ENCODE measurements at regions not wholly inside any gene's neighbourhood (a gene's known extent, or its start where the extent isn't known, plus 50 kb on each side); places are given as distances from the start of the nearest gene placed in this dataset.
"Not testable (repeated sequence)": the region's sequence is repeated elsewhere in the genome, so short reads cannot be mapped to it uniquely, and the experiment has no call there.

DNA sequence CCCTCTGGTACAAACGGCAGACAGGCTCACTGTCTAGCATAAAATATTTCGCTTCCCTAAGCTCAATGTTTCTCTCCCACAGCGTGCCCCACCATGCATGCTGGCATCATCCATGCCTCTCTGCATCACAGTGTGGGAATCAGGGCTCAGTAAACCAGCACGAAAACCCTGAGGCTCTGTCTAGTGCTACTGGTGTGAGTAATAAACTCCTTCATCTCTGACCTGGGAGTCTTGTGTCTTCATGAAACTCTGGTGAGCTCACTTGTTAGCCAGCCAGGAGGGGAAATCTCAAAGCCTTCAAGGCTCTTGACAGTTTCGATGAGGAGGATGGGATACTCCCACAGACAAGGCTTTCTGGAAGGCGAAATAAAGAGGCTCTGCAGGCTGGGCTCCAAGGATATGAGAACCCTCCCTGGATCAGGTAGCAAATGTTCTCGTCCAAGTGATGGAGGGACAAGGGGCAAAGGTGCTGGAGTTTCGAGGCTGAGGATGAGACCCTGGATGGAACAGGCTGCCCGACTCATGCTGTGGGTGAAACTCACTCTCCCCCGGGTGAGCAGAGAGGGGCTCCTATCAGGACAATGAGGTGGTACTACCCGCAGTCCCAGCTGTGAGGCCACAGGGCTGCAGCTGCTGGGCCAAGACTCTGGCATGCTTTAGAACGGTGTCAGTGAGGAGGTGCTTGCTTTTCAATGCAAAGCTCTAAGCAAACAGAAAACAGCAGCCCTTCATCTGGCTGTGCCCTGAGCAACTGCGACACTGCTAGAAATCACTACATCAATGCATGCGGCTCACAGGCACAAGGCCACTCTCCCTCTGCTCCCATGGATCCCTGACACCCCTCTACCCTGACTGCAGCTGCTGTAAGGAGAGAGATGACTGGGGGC lies 69.3 kb downstream of the SHANK2 start:
- no peak for DNase-seq (ENCODE audit: low read depth)

GRCh38 chr11:71181566-71181965 lies 70.8 kb downstream of the SHANK2 start:
- no peak for DNase-seq (ENCODE audit: low read depth)

DNA sequence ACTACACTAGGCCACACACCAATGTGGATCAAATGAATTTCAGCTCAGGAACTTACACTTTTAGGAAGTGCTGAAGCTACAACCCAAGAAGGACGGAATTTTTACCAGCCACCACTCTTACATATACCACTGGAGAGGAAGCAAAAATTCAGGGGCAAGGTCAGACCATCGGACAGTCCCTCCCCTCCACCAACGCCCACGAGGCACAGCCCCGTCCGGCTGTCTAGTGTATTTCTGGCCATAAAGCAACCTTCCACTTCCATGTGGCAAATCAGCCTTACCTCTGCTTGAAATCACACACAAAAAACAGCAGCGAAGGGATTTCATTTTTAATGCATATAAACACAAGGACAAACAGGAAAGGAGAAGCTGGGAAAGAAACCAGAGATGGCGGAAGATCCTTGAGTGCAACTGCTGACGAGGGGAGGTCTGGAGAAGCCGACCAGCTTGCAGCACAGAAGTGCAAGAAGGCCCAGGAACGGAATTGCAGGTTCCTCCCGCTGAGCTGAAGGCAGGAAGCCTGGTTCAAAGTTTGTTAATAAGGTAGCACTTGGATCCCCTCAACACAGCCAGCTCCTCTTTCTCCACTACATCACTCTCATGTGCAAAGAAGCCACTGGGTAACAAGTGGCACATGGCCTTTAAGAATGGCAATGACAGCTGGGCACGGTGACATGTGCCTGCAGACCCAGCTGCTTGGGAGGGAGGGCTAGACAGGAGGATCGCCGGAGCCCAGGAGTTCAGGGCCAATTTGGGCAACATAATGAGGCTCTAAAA lies 71.5 kb downstream of the SHANK2 start:
- no peak for DNase-seq (ENCODE audit: low read depth)

- DNase-seq (ENCODE audit: low read depth): no peak
Observed at GRCh38 chr11:71179877-71180605, 72.3 kb downstream of the SHANK2 start.

- no peak for DNase-seq (ENCODE audit: low read depth)
Observed at GRCh38 chr11:71178076-71178475, 74.3 kb downstream of the SHANK2 start.

- DNase-seq (ENCODE audit: low read depth): no peak
Observed at GRCh38 chr11:71176812-71177211, 75.6 kb downstream of the SHANK2 start.

DNA sequence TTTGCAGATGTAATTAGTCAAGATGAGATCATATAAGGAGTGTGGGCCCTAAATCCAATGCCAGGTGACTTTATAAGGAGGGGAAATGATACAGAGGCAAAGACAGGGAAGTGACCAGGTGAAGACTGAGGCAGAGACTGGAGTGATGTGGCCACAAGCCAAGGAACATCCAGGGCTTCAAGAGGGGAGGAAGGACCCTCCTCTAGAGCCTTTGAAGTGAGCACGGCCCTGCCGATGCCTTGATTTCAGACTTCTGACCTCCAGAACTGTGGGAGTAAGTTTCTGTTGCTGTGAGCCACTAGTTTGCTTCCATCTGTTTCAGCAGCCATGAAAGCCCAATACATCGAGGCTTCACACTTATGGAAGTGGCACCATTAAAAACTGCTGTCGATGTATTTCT lies 78.7 kb downstream of the SHANK2 start:
- no peak for DNase-seq (ENCODE audit: low read depth)

GRCh38 chr11:71172680-71173079 lies 79.7 kb downstream of the SHANK2 start:
- no peak for DNase-seq (ENCODE audit: low read depth)

DNA sequence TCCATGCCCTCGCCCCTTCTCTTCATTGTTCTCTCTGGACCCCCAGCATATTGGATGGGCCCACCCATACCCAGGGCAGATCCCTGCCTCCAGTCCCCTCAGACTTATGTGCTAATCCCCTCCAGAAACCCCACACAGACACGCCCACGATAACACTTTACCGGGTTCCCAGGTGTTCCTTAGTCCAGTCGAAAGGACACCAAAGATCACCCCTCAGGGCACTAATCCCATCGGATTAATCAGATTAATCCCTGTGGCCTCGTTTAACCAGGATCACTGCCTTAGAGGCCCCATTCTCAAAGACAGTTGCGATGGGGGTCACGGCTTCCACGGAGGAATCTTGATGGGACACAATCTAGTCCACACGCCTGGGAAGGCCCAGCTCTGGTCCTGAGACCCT lies 80.8 kb downstream of the SHANK2 start:
- no peak for DNase-seq (ENCODE audit: low read depth)

GRCh38 chr11:71170624-71171423 lies 81.6 kb downstream of the SHANK2 start:
- DNase-seq (ENCODE audit: low read depth): no peak

DNA sequence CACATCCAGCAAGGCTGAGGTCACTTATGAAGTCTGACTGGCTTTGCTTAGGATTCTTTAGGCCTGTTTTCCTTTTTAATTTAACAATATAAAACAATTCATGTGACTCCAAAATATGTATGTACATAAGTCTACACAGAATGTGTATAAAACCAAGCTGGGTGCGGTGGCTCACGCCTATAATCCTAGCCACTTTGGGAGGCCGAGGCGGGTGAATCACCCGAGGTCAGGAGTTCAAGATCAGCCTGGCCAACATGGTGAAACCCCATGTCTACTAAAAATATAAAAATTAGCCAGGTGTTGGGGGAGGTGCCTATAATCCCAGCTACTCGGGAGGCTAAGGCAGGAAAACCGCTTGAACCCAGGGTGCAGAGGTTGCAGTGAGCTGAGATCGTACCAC lies 83.1 kb downstream of the SHANK2 start:
- no peak for DNase-seq (ENCODE audit: low read depth)

DNA sequence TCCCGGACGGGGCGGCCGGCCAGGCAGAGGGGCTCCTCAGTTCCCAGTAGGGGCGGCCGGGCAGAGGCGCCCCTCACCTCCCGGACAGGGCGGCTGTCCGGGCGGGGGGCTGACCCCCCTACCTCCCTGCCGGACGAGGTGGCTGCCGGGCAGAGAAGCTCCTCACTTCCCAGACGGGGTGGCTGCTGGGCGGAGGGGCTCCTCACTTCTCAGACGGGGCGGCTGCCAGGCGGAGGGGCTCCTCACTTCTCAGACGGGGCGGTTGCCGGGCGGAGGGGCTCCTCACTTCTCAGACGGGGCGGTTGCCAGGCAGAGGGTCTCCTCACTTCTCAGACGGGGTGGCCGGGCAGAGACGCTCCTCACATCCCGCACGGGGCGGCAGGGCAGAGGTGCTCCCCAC lies 84.6 kb downstream of the SHANK2 start:
- DNase-seq (ENCODE audit: low read depth): not testable (repeated sequence)

- DNase-seq (ENCODE audit: low read depth): no peak
Observed at GRCh38 chr11:71165771-71166170, 86.6 kb downstream of the SHANK2 start.

GRCh38 chr11:71164621-71165020 lies 87.8 kb downstream of the SHANK2 start:
- no peak for DNase-seq (ENCODE audit: low read depth)

DNA sequence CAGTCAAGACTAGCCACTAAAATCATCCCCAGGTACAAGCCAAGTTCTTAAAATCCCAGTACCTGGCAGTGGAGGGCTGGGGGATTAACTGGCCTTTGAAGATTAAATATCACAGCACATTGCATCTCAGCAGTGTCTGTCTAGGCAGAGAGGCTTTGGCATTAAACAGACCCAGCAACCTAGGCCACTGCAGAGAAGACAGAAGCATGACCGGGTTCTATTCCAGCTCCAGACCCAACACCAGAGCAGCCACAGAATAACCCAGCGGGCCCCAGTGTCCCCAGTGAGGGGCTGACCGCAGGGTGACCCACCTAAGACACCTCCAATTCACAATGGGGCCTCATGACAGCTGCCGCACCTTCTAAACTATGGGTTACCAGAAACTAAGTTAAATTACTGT lies 88.2 kb downstream of the SHANK2 start:
- no peak for DNase-seq (ENCODE audit: low read depth)

GRCh38 chr11:71163371-71163770 lies 89.0 kb downstream of the SHANK2 start:
- DNase-seq (ENCODE audit: low read depth): no peak

GRCh38 chr11:71158936-71159335 lies 93.4 kb downstream of the SHANK2 start:
- no peak for DNase-seq (ENCODE audit: low read depth)

DNA sequence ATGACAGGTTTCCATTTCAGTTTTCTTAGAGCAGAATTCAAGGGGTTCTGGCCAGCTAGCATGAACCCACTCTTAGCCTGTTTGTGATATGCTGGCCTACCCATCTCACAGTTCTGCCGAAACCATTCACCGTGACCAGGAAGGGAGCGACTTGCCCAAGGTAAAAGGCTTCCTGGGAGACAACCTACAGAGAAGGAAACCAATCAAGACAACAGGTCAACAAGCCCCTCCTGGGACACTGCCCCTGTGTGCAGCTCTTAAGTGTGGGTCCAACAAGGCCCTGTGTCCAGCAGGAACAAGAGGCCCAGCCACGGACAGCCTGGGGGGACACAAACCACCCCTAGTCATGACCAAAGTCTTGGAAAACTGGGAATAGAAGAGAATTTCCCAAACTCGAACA lies 94.7 kb downstream of the SHANK2 start:
- not testable (repeated sequence) for DNase-seq (ENCODE audit: low read depth)

GRCh38 chr11:71156301-71156700 lies 96.1 kb downstream of the SHANK2 start:
- DNase-seq (ENCODE audit: low read depth): no peak

DNA sequence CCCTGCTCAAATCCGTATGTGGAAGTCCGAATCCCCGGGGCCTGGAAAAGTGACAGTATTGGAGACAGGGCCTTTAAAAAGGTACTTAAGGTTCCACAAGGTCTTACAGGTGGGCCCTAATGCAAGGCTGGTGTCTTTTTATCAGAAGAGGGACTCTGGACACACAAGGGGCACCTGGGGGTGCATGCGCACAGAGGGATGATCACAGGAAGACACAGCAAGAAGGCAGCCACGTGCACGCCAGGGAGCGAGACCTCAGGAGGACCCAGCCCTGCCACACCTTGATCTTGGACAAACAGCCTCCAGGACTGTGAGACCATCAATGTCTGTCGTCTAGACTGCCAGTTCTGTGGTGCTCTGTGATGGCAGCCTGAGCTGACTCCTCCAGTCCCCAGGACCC lies 96.5 kb downstream of the SHANK2 start:
- DNase-seq (ENCODE audit: low read depth): no peak

DNA sequence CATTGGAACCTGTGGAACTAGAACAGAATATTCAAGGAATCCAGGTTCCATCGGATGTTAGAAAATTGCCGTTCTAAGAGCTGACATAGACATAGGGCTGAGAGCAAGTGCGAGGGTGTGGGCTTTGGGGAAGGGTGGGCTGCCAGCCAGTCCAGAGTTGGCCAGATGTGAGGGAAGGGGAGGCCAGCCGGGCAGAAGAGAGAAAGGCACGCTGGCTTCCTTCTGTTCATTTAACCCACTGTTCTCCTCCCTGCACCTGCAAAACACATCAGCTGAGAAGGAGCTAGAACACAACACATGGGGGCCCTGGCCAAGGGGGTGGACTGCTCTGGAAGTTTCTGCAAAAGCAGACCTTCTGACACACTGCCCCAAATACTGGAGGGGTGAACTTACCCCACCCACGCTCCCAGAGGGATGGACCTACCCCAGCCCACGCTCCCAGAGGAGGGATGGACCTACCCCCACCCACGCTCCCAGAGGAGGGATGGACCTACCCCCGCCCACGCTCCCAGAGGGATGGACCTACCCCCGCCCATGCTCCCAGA lies 98.0 kb downstream of the SHANK2 start:
- no peak for DNase-seq (ENCODE audit: low read depth)

DNA sequence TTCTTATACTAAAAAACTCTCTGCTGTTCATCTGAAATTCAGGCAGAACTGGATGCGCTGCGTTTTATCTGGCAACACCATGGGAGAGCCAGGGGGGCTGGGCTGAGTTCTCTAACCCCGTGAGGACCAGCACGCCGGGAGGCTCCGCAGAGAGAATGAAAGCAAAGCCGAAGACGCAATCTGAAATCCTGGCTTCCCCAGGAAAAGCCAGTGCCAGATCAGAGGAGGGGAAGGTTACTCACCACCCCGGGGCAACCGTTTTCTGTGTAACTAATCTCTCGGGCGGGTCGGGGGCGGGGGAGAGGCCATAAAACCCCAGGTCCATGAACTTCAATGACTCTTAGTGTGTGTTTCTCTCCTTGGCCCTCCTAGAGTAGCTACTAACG lies 99.4 kb downstream of the SHANK2 start:
- DNase-seq (ENCODE audit: low read depth): no peak

All from stimulated activated CD8-positive, alpha-beta memory T cell treated with anti-CD3 and anti-CD28 coated beads, Interleukin-4, amount 100 ng/mL, for 24 hours (primary cell).